Non-pigmented ciliary epithelial cell (primary cell): ENCODE measurements at regions not wholly inside any gene's neighbourhood (a gene's known extent, or its start where the extent isn't known, plus 50 kb on each side); places are given as distances from the start of the nearest gene placed in this dataset.

Experiments
- DNase-seq: peaks from one replicate; pipeline ENCODE4 v3.0.0-alpha.2; 2010; ENCODE audit warnings: low read depth

DNA sequence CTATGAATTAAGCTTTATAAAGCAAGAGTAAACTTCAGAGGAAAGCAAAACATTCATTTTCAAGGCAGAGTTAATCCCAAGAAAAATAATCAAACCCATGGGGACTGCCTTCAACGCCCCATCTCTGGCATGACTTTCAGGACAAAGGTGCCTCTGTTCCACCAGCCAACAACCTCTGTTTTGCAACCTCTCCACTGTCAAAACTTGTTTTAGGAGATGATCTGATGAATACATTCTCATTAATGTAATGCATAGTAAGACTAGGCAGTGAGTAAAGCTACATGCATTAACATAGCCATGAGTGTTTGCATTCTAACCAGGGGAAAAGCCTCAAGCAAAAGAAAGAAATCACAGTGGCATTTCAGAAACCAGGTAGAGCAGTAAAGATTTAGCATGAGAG is 357.0 kb downstream of the FBXO15 start:
- DNase-seq = no peak

DNA sequence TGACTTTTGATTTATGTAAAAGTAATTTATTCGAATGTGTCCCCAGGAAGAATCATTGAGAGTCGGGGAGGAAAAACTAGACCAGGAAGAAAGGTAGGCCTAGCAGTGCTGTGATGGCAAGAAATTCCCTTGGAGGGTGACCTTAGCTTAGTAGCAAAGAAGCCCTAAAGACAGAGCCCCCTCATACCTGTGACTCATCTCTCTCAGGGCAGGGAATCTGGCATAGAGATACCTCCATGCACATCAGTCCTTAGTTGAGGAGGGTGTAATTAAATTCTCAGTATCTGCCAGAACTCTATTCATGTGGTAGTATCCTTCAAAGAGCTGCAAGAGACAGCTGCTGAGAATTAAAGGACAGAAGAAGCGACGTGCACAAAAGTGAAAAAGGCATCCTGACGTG is 360.3 kb downstream of the FBXO15 start:
- no peak for DNase-seq

DNA sequence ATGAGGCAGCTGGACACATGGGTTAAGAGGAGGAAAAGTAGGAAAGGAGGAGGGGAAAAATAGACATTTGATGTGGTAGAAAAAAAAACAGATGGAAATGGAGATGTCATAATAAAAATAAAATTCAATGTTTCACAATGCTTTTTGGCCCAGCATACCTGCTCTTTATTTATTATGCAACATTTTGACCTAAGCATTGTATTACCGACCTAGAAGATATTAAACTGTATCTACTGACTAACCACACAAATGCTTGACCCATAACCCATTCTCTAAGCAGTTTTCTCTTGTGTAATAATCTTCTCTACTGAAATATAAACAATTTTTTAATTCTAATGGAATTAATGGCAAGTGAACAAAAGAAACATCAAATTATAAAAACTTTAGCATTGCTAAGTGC is 362.3 kb downstream of the FBXO15 start:
- peak; percentile 5 for DNase-seq

DNA sequence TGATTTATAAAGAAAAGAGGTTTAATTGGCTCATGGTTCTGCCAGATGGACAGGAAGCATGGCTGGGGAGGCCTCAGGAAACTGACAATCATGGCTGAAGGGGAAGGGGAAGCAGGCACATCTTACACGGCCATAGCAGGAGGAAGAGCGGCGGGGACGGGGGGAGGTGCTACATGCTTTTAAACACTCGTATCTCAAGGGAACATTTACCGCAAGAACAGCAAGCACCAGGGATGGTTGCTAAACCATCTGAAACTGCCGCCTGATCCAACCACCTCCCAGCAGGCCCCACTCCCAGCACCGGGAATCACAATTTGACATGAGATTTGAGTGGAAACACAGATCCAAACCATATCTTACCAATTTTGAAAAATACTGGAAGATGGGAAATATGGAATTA is 362.8 kb downstream of the FBXO15 start:
- no peak for DNase-seq

DNA sequence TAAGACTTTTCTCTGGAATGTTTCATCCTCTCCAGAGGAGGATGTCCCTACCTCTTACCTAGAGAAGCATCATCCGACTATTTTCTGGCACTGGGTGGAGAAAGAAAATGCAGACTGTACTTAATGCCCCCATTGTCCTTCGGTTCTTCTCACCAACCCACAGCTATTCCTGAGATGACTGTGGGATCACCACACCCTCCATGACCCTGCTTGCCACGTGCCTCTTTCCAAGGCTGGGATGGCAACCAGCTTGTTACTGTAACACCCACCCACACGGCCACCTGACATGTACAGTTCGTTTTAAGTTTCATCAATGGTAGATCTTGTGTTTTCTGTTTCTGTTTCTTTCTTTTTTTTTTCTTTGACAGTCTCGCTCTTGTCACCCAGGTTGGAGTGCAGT is 365.2 kb downstream of the FBXO15 start:
- DNase-seq = no peak

DNA sequence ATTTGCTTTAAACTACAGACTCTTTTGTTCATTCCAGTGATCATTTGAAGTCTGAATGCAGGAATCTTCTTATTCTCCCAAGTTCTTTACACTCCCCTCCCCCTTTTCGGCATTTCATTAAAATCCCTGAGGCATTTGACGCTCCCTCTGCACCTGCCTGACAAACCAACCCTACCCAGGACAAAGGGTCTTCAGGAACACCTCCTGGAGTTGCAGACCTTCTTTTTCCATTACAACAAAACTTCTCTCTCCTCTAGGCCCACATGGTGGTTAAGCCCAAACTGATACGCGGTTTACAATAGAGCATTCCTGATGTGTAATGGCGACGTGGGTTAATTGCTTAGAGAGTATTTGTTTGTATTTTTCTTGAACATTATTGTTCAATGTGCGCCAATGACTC is 367.4 kb downstream of the FBXO15 start:
- no peak for DNase-seq

DNA sequence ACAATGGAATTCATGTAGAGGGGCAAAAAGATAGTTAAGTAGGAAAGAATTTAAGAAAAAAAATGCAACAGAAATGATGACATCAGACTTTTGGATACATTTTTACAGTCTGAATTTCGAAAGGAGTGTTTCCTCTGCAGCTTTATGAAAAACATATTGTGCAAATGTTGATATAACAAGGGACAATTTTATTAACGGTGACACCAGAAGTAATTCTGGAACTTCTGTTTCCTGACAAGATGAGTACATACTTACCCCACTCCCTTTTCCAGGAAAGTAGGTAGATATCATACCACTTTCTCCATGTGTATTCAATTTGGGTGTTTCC is 369.6 kb downstream of the FBXO15 start:
- DNase-seq = no peak

DNA sequence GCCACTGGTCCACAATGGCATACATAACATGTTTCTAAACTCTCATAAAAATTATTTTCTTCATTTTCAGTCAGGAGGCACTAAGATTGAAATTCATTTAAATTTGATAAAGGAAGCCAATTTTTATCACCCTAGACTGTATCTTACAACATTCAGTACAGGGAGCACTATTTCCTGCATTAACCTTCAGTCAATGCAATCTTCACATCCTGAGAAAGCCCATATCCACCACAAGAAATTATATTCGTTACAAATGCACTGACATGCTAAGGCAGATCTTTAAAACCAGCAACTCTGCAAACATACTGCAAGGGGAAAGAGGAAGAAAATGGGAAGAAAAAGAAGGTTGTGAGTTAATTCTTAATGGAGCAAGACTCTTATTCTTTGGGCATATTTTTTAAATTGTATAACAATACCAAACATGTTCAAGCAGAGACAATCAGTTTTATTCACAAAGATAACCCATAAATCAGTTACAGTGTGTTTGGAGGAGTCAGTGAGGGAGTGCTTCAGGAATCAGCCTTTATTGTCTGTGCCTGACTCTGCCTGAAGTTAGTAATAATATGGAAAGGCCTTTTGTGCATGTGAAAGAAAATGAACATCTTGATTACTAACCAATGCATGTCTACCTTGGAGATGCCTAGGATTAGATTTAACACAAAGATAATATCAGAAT is 370.1 kb downstream of the FBXO15 start:
- no peak for DNase-seq

DNA sequence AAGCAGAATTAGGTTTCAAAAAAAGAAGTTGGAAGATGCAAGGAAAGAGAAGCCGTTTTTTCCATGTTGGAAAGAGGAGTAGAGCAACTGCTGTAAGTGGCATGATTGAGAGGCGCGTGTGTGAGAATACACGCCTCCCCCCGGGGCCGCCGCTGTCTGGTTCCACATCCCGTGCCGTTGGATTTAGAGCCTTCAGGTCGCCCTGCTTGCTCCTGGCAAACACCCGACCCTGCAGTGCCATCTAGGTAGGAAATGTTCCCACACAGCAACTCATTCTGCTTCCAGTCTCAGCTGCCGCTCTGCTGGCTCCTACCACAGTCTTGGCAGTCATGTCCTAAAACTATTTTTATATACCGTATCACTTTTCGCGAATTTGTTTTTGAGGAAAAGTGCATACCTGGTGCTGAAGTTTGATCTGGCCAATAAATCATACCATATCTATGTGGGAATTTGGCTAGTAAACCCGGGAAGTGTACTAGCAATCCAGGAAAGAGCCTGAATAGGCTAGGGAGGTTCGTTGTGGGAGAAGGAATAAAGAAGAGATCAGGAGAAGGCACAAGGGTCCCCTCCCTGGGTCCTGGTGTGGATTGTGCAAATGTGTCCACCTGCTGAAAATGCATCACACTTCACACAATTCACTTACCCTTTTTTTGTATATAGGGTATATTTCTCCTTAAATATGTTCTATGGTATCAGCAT is 372.7 kb downstream of the FBXO15 start:
- no peak for DNase-seq

DNA sequence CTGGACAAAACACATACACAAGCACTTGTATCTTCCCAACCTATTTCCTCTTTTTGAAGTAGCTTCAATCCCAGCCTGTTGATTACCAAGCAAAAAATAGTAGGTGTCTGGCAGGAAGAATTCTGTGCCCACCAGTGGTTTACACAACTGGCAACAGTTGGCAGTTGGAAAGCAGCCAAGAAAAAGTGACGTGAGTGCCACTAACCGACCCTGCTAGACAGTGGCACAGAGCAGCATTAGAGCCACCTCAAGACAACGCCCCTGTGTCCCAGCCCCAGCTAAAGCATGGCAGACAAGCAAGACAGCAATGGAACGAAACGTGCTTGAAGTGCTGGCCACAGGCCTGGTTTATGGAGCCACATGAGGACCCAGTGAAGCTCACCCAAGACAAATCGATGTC is 379.6 kb downstream of the FBXO15 start:
- no peak for DNase-seq

DNA sequence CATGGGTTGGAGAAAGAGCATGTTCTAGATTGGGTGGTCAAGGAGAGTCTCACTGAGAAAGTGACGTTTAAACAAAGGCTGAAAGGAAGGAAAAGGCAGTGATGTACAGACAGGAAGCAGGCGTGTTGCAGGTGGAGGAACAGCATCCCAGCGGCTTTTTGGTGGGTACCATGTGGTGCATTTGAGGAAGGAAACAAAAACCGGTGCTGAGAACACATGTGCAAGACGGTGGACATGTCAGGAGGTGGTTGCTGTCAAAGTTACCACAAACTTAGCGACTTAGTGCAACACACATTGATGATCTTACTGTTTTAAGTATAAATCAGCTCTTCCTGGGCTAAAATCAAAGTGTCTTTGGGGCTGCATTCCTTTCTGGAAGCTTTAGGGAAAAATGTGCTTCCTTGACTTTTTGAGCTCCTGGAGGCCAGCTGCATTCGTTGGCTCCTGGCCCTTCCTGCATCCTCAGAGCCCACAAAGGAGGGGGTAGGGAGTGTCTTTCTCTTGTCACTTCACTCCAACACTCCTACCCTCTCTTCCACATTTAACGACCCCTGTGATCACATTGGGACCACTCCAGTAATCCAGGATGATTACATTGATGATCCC is 380.6 kb downstream of the FBXO15 start:
- DNase-seq = no peak

DNA sequence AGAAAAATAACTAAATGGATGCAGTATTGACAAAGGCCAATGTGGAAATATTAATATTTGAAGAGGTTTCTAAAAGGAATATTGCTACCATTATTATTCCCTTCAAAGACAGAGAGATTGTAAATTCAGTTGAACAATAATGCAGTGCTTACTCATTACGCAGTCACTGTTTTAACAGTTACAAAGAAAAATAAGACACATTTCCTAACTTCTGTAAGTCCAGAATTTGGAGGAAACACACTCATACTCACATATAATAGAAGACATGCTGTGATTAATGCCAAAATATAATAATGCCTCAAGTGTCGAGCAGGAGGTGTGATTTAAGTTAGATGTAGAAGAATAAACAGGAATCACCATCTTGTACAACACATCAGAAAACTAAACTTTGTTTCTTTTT is 389.2 kb downstream of the FBXO15 start:
- no peak for DNase-seq

DNA sequence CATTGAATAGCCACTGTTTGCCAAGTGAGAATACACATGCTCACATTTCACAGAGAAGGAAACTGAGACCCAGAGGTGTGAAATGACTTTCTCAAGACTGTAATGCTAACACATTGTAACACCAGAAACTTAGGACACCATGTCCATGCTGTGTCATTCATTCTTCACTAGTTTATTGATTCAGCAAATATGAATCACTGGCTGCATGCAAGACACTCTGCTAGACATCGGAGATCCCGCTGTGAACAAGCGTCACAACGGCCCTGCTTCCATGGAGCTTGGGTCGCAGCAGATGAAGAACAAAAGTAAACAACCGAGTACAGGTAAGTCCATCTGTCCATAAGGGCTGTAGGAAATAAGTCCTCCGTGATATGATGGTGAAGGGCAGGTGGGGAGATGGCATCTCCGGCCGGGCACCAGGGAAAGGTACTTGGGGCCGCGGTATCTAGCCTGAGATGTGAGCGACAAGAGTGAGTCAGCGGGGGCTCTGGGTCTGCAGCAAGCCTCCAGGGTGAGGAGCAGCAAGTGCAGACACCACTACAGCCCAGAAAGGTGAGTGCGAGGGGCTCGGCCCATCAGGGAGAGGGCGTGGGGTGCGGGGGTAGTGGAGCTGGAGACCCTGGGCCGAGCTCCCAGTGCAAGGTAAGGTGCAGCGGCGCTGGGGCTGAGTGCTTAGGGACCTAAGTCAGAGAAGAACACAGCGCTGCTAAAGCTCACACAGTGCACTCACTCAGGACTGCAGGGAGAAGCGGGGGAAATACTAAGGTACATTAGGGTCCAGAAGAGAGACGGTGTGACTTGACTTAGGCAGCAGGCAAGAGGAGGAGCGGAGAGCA is 391.2 kb downstream of the FBXO15 start:
- DNase-seq = no peak

DNA sequence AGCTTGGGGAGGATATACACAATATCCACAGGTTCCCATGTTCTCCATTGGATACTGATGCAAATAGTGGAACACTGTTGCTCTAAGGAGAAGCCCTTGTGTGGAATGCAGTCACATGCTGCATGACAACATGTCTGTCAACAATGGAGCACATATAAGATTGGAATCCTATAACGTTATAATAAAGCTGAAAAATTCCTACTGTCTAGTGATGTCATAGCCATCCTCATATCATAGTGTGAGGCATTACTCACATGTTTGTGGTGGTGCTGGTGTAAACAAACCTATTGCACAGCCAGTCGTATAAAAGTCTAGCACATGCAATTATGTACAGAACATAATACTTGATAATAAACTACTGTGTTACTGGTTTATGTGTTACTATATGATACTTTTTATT is 394.7 kb downstream of the FBXO15 start:
- DNase-seq = no peak

DNA sequence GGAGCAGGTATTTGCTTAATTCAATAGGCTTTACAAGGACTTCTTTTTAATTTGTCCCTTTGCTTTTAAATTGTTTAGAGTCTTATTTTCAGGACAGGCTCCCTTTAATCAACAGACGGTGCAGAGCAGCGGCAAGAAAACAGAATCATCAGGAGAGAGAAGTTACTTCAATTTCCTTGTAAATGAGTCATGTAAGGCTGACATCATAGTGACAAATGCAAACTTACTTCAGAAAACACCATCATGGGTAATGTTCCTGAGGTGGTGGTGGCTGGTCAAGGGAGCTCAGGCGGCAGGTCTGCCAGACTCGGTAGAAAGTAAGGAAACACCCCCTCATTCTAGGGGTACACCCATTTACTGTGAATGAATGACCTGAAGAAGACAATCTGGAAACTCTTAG is 395.1 kb downstream of the FBXO15 start:
- DNase-seq = peak; percentile 34

DNA sequence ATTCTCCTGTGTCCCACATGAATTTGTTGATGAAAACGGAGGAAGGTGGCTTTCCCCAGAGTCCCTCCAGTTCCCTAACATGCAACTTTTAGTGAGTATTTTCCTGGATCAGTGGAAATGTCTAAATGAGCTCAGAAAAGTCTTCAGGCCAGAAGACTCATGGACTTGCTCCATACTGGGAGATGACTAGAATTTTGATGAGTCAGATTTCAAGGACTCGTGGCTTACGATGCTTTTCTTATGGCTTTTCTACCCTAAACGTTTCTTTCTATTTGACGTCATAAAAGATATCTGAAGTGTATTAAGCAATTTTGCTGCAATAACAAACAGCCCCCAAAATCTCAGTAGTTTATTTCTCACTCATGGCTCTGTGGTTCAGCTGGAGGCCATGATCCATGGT is 397.6 kb downstream of the FBXO15 start:
- no peak for DNase-seq

DNA sequence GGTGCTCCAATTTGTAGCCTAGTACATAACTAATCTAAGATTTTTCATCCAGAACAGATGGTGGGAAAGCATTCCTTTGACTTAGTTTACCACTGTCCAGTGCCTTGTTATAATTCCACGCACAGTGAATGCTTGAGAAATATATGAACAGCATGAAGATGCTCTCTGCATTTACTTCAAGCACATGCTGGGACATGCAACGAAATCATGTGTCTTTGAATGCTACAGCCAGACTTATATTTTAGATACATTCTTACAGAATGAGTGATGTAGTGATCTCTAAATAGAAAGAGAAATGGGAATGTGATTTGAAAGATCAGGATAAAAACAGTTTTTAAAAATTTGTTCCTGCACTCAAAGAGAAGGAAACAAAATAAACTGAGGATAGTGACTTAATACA is 398.3 kb downstream of the FBXO15 start:
- no peak for DNase-seq

DNA sequence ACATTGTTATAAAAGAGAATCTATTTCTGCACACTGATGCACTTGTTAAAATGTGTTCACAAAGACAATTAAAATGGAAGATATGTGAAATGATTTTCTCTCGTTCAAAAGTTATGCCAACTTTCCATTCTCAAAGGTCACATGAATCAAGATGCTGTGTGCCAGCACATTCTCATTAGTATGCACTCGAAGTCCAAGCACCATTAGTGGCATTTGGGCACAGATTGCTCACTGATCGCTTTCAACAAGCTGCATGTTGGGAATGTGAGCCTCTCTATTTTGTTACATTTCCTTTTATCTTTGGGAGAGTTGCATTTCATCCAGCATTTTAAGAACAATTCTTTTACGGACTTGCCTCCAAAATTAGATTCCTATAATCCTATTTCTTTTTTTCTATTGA is 398.9 kb downstream of the FBXO15 start:
- DNase-seq = no peak

DNA sequence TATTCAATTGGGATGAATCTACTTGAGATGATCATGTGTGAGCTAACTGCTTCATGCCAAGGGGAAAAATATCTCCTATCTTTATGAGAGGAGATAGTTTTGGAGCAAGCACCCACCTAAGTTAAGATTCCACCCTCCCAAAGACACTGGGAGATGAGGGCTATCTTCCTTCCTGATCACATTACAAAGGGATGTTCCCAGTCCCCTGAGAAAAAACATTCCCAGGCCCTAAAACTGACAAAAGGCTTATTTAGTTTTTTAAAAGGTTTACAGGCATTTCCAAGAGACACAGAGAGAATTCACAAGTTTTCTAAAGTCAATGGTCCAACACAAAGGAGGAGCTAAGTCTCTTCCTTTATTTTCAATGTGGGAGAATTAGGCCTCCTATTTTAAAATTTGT is 401.5 kb downstream of the FBXO15 start:
- DNase-seq = no peak

DNA sequence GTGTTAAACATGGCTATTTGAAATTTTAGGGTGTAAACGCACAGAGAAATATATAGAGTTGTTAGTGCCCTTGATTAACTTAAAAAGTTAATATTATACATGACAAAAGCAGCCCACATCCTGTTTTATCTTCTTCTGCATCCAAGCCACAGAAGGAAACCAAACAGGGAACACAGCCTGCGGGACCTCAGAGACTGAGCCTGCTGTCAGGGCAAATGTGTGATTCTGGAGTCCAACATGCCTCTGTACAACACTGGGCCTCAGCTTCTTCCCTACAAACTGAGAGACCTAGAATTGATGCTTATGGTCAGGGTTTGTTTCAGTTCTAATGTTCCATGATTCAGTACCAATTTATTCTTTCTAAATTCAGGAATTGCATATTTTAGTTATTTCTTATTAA is 404.7 kb downstream of the FBXO15 start:
- no peak for DNase-seq

DNA sequence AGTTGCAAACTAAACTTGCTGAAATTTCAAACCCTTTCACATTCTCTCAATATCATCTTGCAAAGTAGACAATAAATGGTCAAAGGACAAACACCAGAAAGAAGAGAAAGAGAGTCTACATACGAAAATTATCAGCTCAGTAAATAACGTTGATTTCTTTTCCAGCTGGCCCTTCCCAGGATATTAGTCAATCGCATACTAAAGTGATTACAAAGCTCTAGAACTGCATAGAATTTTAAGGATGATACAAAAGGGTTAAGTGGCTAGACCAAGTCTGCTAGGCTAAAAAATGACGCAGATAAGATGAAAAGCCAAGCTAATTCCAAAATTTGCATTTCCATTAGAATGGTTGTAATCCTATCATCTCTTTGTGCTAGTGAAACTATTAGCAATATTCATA is 405.7 kb downstream of the FBXO15 start:
- DNase-seq = no peak

DNA sequence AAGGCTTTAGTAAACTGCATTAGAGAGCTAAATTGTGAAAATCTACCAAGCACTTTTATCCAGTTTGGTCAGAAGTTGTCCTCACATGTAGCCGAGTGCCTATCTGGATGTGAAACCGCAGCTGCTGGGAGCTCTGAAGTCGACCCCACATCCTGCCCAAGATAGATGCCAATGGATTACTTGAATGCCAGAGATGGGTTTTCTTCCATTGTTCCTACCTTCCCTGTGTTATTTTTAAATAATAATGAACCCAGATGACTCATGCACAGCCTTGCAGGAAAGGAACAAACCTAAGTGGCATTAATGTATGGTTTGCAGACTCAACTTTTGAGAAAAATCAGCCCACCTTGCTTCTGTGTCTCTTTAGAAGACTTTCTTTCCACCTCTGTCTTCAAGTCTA is 408.5 kb downstream of the FBXO15 start:
- DNase-seq = peak; percentile 37

DNA sequence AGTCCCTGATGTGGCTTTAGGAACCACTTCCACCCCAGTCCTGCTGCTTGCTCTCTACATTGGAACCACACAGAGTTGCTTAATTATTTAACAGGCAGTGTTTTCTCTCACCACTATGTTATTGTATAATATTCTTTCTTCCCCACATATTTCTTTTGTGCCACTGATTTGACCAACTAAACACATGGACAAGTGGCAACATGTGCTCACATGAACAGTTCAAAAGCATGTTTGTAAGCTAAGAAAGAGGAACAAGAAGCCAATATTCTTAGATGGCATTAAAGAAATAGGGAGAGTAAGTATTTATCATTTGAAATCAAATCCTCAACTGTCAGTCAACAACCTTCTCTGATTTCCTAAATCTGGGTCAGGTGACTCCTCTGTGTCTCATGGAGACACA is 409.6 kb downstream of the FBXO15 start:
- no peak for DNase-seq
